AG09319 (cell line): ENCODE measurements at regions not wholly inside any gene's neighbourhood (a gene's known extent, or its start where the extent isn't known, plus 50 kb on each side); places are given as distances from the start of the nearest gene placed in this dataset.

ENCODE experiments used
- DNase-seq: peaks from one replicate; pipeline ENCODE4 v3.0.0-alpha.2; 2010; ENCODE audit warnings: low read depth; ENCODE audit errors: extremely low read depth
- TF ChIP-seq, protein P1 (sequence below): IDR thresholded peaks from 2 replicates; pipeline ENCODE4 v1.5.1; 2011; ENCODE audit warnings: low read depth, mild to moderate bottlenecking, inconsistent platforms, low read length, moderate library complexity

DNA sequence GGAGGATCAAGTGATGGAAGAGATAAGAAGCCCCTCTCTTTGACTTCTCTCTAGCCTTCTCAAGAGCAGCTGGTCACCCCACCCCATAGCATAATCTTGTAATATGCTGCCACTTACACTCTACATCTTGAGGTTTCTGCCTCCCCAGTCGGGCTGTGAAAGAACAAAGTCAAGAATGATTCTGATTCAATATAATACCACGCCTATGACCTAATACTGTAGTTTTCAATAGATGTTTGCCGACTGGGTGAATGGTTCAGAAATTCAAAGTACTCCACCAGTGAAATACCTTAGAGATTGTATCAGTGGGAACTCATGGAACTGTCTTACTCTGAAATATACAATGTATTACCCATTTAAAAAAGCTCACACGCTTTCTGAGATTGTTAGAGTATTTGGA lies 93.0 kb upstream of the ZFHX3 start:
- no peak for DNase-seq
- TF ChIP-seq, protein P1, sequence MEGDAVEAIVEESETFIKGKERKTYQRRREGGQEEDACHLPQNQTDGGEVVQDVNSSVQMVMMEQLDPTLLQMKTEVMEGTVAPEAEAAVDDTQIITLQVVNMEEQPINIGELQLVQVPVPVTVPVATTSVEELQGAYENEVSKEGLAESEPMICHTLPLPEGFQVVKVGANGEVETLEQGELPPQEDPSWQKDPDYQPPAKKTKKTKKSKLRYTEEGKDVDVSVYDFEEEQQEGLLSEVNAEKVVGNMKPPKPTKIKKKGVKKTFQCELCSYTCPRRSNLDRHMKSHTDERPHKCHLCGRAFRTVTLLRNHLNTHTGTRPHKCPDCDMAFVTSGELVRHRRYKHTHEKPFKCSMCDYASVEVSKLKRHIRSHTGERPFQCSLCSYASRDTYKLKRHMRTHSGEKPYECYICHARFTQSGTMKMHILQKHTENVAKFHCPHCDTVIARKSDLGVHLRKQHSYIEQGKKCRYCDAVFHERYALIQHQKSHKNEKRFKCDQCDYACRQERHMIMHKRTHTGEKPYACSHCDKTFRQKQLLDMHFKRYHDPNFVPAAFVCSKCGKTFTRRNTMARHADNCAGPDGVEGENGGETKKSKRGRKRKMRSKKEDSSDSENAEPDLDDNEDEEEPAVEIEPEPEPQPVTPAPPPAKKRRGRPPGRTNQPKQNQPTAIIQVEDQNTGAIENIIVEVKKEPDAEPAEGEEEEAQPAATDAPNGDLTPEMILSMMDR: no peak

GRCh38 chr16:73131156-73131862 lies 83.4 kb upstream of the ZFHX3 start:
- TF ChIP-seq, protein P1: no peak
- no peak for DNase-seq

DNA sequence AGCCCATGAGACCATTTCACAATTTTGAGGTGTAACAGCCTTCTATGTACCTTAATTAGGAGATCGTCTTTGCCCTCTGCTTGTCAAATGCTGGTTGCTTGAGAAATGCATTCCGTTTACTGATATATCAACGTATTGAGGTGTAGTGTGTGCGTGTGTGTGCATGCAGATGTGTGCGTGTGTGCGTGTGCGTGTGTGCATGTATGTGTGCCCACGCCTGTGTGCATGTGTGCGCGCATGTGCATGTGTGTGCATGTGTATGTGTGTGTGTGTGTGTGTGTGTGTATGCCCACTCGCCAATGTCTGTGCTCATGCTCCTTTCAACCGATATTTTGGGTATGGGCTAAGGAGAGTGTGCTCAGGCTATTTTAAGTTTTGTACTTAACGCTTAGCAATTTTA lies 81.5 kb upstream of the ZFHX3 start:
- TF ChIP-seq, protein P1: no peak
- no peak for DNase-seq

DNA sequence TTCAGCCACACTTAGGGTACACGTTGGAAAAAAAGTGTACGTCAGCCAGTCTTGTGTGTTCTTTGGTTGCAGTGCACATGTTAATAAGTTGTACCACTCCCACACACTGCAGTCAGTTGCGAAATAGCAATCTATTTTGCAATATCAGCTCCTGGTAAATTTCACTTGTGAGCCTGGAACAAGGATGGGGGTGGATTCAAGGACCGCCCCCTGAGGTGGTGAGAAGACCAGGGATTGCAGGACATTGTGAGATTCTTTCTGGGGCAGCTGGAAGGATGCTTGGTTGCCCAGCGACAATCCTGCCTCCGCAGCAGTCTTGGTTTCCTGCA lies 78.6 kb upstream of the ZFHX3 start:
- TF ChIP-seq, protein P1: no peak
- DNase-seq: peak; percentile 40

- peak; percentile 24 for DNase-seq
Observed at GRCh38 chr16:73125850-73126524, 78.1 kb upstream of the ZFHX3 start.

GRCh38 chr16:73124665-73125375 lies 76.9 kb upstream of the ZFHX3 start:
- TF ChIP-seq, protein P1: no peak
- no peak for DNase-seq

More at GRCh38 chr16:73125850-73126524, 78.1 kb upstream of the ZFHX3 start:
- TF ChIP-seq, protein P1: no peak

- DNase-seq: no peak
- TF ChIP-seq, protein P1: no peak
Observed at GRCh38 chr16:73124097-73124652, 76.2 kb upstream of the ZFHX3 start.
